OCI-LY1 (cell line): ENCODE measurements at regions not wholly inside any gene's neighbourhood (a gene's known extent, or its start where the extent isn't known, plus 50 kb on each side); places are given as distances from the start of the nearest gene placed in this dataset.
A peak's percentile ranks its signal among the peaks of the same experiment; 100 is the strongest.

Source experiments
- H2AFZ ChIP-seq: fragments of 200-600 bp; sonication (generic), shearing (Covaris generic); 2 replicates; pipeline ENCODE4 v1.6.0; 2014; ENCODE audit warnings: antibody characterized with exemption, mild to moderate bottlenecking, low read length
- H3F3A ChIP-seq: fragments of 200-600 bp; sonication (generic), shearing (Covaris generic); 2 replicates; pipeline ENCODE4 v1.6.0; 2014; ENCODE audit warnings: mild to moderate bottlenecking, antibody characterized with exemption, low read length, moderate library complexity; ENCODE audit not compliant: insufficient read depth
- H3K27ac ChIP-seq: fragments of 200-600 bp; sonication (generic); 2 replicates; pipeline ENCODE4 v1.5.1; 2014; ENCODE audit warnings: low read length, mixed run types, mild to moderate bottlenecking, low read depth; ENCODE audit not compliant: poor library complexity, severe bottlenecking
- H3K27me3 ChIP-seq: fragments of 200-600 bp; sonication (generic); 2 replicates; pipeline ENCODE4 v1.6.0; 2014; ENCODE audit warnings: antibody characterized with exemption, mild to moderate bottlenecking, low read length, moderate library complexity; ENCODE audit not compliant: insufficient read depth
- H3K36me3 ChIP-seq: fragments of 200-600 bp; sonication (generic); 2 replicates; pipeline ENCODE4 v1.6.1; 2014; ENCODE audit warnings: mild to moderate bottlenecking, antibody characterized with exemption, low read length, moderate library complexity, mixed read lengths; ENCODE audit not compliant: insufficient read depth
- H3K4me1 ChIP-seq: fragments of 200-600 bp; sonication (generic); 2 replicates; pipeline ENCODE4 v1.5.1; 2014; ENCODE audit warnings: mild to moderate bottlenecking, low read length, moderate library complexity; ENCODE audit not compliant: insufficient read depth, severe bottlenecking
- H3K4me2 ChIP-seq: fragments of 200-600 bp; sonication (generic), shearing (Covaris generic); 2 replicates; pipeline ENCODE4 v1.6.1; 2014; ENCODE audit warnings: low read length
- H3K4me3 ChIP-seq: fragments of 200-600 bp; sonication (generic); 2 replicates; pipeline ENCODE4 v1.5.1; 2014; ENCODE audit warnings: low read length, low read depth, mild to moderate bottlenecking, mixed read lengths; ENCODE audit not compliant: poor library complexity, severe bottlenecking
- H3K79me2 ChIP-seq: fragments of 200-600 bp; shearing (Covaris generic); 2 replicates; pipeline ENCODE4 v1.6.1; 2016; ENCODE audit warnings: mixed run types, low read length, mixed read lengths; ENCODE audit not compliant: insufficient read depth
- H3K9ac ChIP-seq: fragments of 200-600 bp; sonication (generic), shearing (Covaris generic); 2 replicates; pipeline ENCODE4 v1.6.1; 2014; ENCODE audit warnings: mild to moderate bottlenecking, low read length, mixed read lengths
- H3K9me2 ChIP-seq: fragments of 200-600 bp; sonication (generic), shearing (Covaris generic); 2 replicates; pipeline ENCODE4 v1.6.1; 2014; ENCODE audit warnings: low read depth, mild to moderate bottlenecking, low read length, mixed read lengths
- H3K9me3 ChIP-seq: fragments of 200-600 bp; shearing (Covaris generic); 2 replicates; pipeline ENCODE4 v1.6.1; 2014; ENCODE audit warnings: low read length, mixed read lengths
- H4K20me1 ChIP-seq: fragments of 200-600 bp; sonication (generic), shearing (Covaris generic); 2 replicates; pipeline ENCODE4 v1.6.0; 2016; ENCODE audit warnings: mild to moderate bottlenecking, low read length; ENCODE audit not compliant: insufficient read depth
- EZH2 ChIP-seq: fragments of 200-600 bp; sonication (generic), shearing (Covaris generic); IDR thresholded peaks from 2 replicates; pipeline ENCODE4 v1.8.0; 2017; ENCODE audit warnings: borderline replicate concordance, mixed run types, mild to moderate bottlenecking, antibody characterized with exemption, low read length, moderate library complexity, mixed read lengths
- TF ChIP-seq, protein P1 (sequence below): fragments of 200-600 bp; sonication (generic), shearing (Covaris generic); IDR thresholded peaks from 2 replicates; pipeline ENCODE4 v1.5.1; 2017; ENCODE audit warnings: mild to moderate bottlenecking, antibody characterized with exemption, low read length, moderate library complexity, mixed read lengths

DNA sequence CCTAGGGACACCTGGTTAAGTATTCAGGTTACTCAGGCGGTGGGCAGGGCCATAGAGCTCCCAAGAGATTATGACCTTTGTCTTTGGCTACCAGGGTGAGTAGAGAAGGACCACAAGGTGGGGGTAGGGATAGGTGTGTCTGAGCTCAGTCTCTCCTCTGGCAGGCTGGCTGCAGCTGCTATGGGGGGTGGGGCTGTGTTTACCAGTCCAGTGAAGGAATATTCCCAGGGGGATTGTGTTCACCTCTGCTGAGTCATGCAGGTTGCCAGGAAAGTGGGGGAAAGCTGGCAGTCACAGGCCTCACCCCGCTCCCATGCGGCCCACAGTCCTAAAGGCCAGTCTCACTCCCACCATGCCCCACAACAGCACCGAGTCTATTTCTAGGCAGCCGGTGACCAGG, 53.6 kb upstream of the POU5F2 start:
- Histone ChIP-seq H3K27me3 (no peaks in the 10 kb centered on the region), H3K9me2 (no peaks in the 10 kb centered on the region), H3K9ac (no peak overlapping the region), H3F3A (no peaks in the 10 kb centered on the region), H3K36me3 (no peaks in the 10 kb centered on the region), H3K79me2 (no peaks in the 10 kb centered on the region), H3K4me2 (no peak overlapping the region), H4K20me1 (no peaks in the 10 kb centered on the region), H3K4me3 (no peak overlapping the region), H3K4me1 (peaks cover 20% of the 10 kb centered on the region), H2AFZ (no peak overlapping the region), H3K27ac (no peak overlapping the region), H3K9me3 (no peaks in the 10 kb centered on the region)
- no peak for TF ChIP-seq EZH2
- TF ChIP-seq, protein P1, sequence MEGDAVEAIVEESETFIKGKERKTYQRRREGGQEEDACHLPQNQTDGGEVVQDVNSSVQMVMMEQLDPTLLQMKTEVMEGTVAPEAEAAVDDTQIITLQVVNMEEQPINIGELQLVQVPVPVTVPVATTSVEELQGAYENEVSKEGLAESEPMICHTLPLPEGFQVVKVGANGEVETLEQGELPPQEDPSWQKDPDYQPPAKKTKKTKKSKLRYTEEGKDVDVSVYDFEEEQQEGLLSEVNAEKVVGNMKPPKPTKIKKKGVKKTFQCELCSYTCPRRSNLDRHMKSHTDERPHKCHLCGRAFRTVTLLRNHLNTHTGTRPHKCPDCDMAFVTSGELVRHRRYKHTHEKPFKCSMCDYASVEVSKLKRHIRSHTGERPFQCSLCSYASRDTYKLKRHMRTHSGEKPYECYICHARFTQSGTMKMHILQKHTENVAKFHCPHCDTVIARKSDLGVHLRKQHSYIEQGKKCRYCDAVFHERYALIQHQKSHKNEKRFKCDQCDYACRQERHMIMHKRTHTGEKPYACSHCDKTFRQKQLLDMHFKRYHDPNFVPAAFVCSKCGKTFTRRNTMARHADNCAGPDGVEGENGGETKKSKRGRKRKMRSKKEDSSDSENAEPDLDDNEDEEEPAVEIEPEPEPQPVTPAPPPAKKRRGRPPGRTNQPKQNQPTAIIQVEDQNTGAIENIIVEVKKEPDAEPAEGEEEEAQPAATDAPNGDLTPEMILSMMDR = no peak

DNA sequence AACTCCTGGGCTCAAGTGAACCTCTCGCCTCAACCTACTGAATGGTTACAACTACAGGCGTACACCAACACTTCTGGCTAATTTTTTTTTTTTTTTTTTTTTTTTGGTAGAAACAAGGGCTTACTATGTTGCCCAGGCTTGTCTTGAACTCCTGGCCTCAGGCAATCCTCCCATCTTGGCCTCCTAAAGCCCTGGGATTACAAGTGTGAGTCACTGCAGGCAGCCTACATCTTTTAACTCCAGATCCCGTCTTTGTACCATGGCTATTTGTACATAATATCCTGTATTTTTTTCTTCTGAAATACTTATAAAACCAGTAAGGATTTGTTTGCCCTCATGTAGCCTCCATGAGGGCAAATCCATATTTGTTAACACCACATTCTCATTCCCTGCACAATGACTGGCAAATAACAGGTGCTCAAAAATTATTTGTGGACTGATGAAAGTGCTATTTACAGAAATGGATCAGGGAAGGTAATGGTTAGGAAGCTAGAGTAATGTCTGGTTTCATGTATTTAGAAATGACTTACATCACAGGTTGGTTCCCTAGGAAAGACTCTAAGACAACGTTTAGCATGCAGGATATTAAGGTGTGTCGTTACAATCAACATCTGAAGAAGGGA, 51.9 kb upstream of the POU5F2 start:
- H3K9ac ChIP-seq = no peak overlapping the region
- H3K79me2 ChIP-seq = no peaks in the 10 kb centered on the region
- H2AFZ ChIP-seq = no peak overlapping the region
- H3K27ac ChIP-seq = no peak overlapping the region
- no peaks in the 10 kb centered on the region for H3F3A ChIP-seq
- H3K27me3 ChIP-seq = no peaks in the 10 kb centered on the region
- no peaks in the 10 kb centered on the region for H3K36me3 ChIP-seq
- H3K4me1 ChIP-seq = peaks cover 20% of the 10 kb centered on the region
- no peaks in the 10 kb centered on the region for H3K9me2 ChIP-seq
- H4K20me1 ChIP-seq = no peaks in the 10 kb centered on the region
- no peak overlapping the region for H3K4me3 ChIP-seq
- H3K9me3 ChIP-seq = no peaks in the 10 kb centered on the region
- no peak for TF ChIP-seq EZH2
- TF ChIP-seq, protein P1 = no peak
- no peak overlapping the region for H3K4me2 ChIP-seq

DNA sequence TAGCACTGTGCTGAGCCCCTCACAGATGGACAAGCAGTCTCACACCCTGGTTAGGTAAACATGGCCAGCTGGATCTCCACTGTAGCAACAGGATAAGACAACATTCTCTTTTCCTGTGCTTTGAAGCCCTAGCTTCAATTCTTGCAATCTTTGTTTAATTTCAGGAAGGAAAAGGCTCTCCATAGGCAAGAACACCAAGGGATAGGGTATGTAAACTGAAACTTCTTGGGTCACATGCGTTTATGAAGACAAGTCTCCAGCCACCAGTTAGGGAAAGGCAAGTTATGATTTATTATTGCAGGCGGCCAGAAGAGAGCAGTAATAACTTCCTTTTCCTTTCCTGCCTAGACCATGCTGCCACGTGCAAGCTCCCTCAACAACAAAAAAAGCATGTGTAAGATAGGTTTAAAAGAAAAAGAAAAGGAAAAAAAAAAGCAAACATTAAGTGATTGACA, 50.1 kb upstream of the POU5F2 start:
- Histone ChIP-seq H3K4me1 (peaks cover 20% of the 10 kb centered on the region), H3K9ac (no peak overlapping the region), H3K4me2 (no peak overlapping the region), H3K27ac (no peak overlapping the region), H3K27me3 (no peaks in the 10 kb centered on the region), H3K36me3 (no peaks in the 10 kb centered on the region), H3K4me3 (no peak overlapping the region), H2AFZ (peak overlapping the region; percentile 25; the same call in 1 of the 2 replicates), H3K9me3 (no peaks in the 10 kb centered on the region), H3K79me2 (no peaks in the 10 kb centered on the region), H3F3A (no peaks in the 10 kb centered on the region), H4K20me1 (no peaks in the 10 kb centered on the region), H3K9me2 (no peaks in the 10 kb centered on the region)
- TF ChIP-seq EZH2 = no peak
- TF ChIP-seq, protein P1 = peak; percentile 17; the same call in 1 of the 2 replicates
